Activated naive CD8-positive, alpha-beta T cell treated with anti-CD3 and anti-CD28 coated beads for 36 hours (primary cell): ENCODE measurements at regions not wholly inside any gene's neighbourhood (a gene's known extent, or its start where the extent isn't known, plus 50 kb on each side); places are given as distances from the start of the nearest gene placed in this dataset.

Source experiments
- DNase-seq: peaks from one replicate; pipeline ENCODE4 v3.0.0; 2021
- H3K27ac Mint-ChIP-seq: one replicate; pipeline ENCODE4 v1.8.0; 2022; ENCODE audit warnings: mild to moderate bottlenecking, moderate library complexity, mixed read lengths
- H3K27me3 Mint-ChIP-seq: one replicate; pipeline ENCODE4 v1.8.0; 2022; ENCODE audit warnings: mild to moderate bottlenecking, mixed read lengths
- H3K36me3 Mint-ChIP-seq: one replicate; pipeline ENCODE4 v1.8.0; 2021; ENCODE audit warnings: mild to moderate bottlenecking, mixed read lengths
- H3K4me1 Mint-ChIP-seq: one replicate; pipeline ENCODE4 v1.8.0; 2021; ENCODE audit warnings: mixed read lengths
- H3K4me3 Mint-ChIP-seq: one replicate; pipeline ENCODE4 v1.8.0; 2022; ENCODE audit warnings: mild to moderate bottlenecking, moderate library complexity, mixed read lengths
- H3K9me3 Mint-ChIP-seq: one replicate; pipeline ENCODE4 v1.8.0; 2022; ENCODE audit warnings: mixed read lengths

GRCh38 chr11:13062115-13062514, 53.0 kb downstream of the RASSF10 start:
- no peaks in the 10 kb centered on the region for H3K36me3 Mint-ChIP-seq
- no peak for DNase-seq
- no peak overlapping the region for H3K4me3 Mint-ChIP-seq
- peaks cover 5% of the 10 kb centered on the region for H3K27me3 Mint-ChIP-seq
- H3K4me1 Mint-ChIP-seq, result no peaks in the 10 kb centered on the region
- no peaks in the 10 kb centered on the region for H3K9me3 Mint-ChIP-seq
- H3K27ac Mint-ChIP-seq, result no peak overlapping the region

DNA sequence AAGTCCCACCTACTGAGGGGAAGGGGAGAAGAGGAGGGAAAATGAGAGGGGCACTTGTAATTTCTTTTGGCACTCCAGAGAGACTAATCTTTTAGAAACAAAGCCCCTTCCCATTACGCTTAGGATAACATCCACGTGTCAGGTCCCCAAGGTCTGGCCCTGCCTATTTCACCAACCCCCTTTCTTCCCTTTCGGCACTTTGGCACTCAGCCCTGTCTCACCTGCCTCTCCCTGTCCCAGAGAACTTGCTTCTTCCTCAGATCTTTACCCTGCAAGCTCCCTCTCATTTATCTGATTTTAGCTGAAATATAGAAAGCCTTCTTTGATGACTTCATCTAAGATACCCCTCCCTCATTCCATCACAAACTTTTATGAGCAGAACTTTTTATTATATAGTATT, 55.5 kb downstream of the RASSF10 start:
- no peak for DNase-seq
- Mint-ChIP-seq H3K4me3 (no peak overlapping the region), H3K27ac (no peak overlapping the region), H3K9me3 (no peaks in the 10 kb centered on the region), H3K27me3 (no peaks in the 10 kb centered on the region), H3K36me3 (no peaks in the 10 kb centered on the region), H3K4me1 (no peaks in the 10 kb centered on the region)

- H3K4me3 Mint-ChIP-seq, result no peak overlapping the region
- no peaks in the 10 kb centered on the region for H3K36me3 Mint-ChIP-seq
- no peaks in the 10 kb centered on the region for H3K27me3 Mint-ChIP-seq
- no peaks in the 10 kb centered on the region for H3K9me3 Mint-ChIP-seq
- H3K4me1 Mint-ChIP-seq, result no peaks in the 10 kb centered on the region
- no peak overlapping the region for H3K27ac Mint-ChIP-seq
- DNase-seq, result no peak
These were observed 56.2 kb downstream of the RASSF10 start for GRCh38 chr11:13065200-13065787.

DNA sequence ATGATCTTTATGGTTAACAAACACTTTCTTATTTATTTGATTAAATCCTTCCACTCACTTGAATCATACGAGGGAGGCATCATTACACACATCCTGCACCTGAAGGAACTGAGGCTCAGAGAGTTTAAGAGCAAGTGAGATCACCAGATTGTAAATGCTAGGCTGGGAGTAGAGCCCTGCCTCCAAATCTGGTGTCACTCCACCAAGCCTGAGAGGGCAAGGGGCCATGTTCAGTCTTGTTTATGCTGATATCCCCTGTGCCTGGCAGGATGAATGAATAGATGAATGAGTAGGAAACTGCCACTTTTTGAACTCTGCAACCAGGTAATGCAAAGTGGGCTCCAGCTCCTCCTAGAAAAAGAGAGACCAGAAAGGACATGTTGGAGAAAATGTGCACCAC, 59.1 kb downstream of the RASSF10 start:
- H3K27me3 Mint-ChIP-seq, result no peaks in the 10 kb centered on the region
- no peaks in the 10 kb centered on the region for H3K36me3 Mint-ChIP-seq
- H3K4me1 Mint-ChIP-seq, result no peaks in the 10 kb centered on the region
- H3K27ac Mint-ChIP-seq, result no peak overlapping the region
- no peak for DNase-seq
- no peak overlapping the region for H3K4me3 Mint-ChIP-seq
- H3K9me3 Mint-ChIP-seq, result no peaks in the 10 kb centered on the region

- Mint-ChIP-seq H3K27me3 (peaks cover 8% of the 10 kb centered on the region), H3K36me3 (no peaks in the 10 kb centered on the region), H3K4me3 (no peak overlapping the region), H3K9me3 (no peaks in the 10 kb centered on the region), H3K4me1 (no peaks in the 10 kb centered on the region), H3K27ac (no peak overlapping the region)
- no peak for DNase-seq
These were observed 64.2 kb downstream of the RASSF10 start for GRCh38 chr11:13073119-13073981.

DNA sequence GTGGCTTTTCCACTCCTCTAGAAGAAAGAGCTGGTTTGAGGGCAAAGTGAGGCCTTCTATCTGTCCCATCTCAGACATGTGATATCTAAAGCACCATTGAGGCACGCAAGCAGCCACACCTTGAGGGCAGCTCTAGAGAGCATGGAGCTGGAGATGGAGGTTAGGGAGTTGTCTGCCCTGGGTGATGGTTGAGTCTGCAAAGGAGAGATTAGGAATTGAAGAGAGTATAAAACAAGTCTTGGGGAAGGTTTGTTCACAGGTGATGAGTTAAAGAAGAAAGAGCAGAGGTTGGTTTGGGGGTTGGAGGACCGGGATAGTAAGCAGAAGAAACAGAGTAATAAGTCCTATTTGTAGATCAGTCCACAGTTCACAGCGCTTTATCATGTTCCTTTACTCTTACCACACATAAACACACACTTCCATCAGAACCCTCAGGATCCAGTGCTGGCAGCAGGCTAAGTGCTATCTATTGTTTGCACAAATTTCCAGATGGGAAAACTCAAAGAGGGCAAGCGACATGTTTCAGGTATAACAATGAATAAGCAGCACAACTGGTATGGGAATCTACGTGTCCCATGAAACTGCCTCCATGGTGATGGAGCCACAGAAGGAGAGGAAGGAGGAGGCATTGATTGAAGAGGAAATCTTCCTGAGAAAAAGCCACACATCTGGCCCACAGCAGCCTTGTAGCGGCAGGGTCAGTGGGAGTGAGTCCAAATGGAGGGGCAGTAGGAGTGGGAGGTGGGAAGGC, 65.8 kb downstream of the RASSF10 start:
- Mint-ChIP-seq H3K36me3 (no peaks in the 10 kb centered on the region), H3K4me3 (no peak overlapping the region), H3K4me1 (no peaks in the 10 kb centered on the region), H3K9me3 (no peaks in the 10 kb centered on the region), H3K27me3 (peaks cover 11% of the 10 kb centered on the region), H3K27ac (no peak overlapping the region)
- DNase-seq, result no peak

DNA sequence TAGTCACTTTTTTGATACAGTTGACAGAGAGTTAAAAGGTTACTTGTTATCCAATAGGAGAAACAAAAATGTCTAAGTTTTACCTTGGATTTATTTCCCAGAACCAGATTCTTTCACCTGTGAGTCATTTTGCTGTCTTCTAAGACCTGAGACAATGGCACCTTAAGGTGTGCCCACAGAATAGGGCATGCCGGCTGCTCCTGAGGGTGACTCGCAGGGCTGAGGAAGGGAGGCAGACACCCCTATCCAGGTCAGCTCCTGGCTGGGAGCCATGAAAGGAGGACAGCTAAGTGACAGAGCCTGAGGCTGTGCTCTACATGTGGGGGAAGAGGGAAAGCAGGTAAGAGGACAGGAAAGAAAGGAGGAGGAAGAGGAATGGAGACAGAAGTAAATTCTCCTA, 67.8 kb downstream of the RASSF10 start:
- H3K27ac Mint-ChIP-seq, result no peak overlapping the region
- no peaks in the 10 kb centered on the region for H3K9me3 Mint-ChIP-seq
- DNase-seq, result no peak
- H3K36me3 Mint-ChIP-seq, result no peaks in the 10 kb centered on the region
- peaks cover 11% of the 10 kb centered on the region for H3K27me3 Mint-ChIP-seq
- H3K4me3 Mint-ChIP-seq, result no peak overlapping the region
- no peaks in the 10 kb centered on the region for H3K4me1 Mint-ChIP-seq

- no peak overlapping the region for H3K4me3 Mint-ChIP-seq
- DNase-seq, result no peak
- peaks cover 19% of the 10 kb centered on the region for H3K27me3 Mint-ChIP-seq
- no peaks in the 10 kb centered on the region for H3K4me1 Mint-ChIP-seq
- no peak overlapping the region for H3K27ac Mint-ChIP-seq
- no peaks in the 10 kb centered on the region for H3K9me3 Mint-ChIP-seq
- no peaks in the 10 kb centered on the region for H3K36me3 Mint-ChIP-seq
These were observed 71.7 kb downstream of the RASSF10 start for GRCh38 chr11:13080861-13081260.

DNA sequence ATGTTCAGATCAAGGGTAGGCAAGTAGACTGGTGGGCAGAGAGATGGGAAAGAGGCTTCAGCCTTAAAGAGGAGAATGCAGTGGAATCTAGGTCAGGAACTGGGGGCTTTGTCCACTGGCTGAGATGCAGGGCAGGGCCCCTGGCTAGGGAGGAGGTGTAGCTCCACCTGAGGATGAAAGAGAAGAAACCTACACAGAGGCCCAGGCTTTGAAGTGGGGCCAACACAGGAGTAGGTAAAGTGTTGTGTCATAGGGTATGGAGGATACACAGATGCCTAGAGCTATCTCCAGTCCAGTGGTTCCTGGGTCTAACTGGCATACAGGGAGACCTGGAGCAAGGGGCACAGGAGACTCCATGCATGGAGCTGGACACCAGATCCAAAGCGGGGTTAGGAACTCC, 73.5 kb downstream of the RASSF10 start:
- Mint-ChIP-seq H3K36me3 (no peaks in the 10 kb centered on the region), H3K4me3 (no peak overlapping the region), H3K9me3 (no peaks in the 10 kb centered on the region), H3K27ac (no peak overlapping the region), H3K4me1 (no peaks in the 10 kb centered on the region), H3K27me3 (peaks cover 32% of the 10 kb centered on the region)
- no peak for DNase-seq

DNA sequence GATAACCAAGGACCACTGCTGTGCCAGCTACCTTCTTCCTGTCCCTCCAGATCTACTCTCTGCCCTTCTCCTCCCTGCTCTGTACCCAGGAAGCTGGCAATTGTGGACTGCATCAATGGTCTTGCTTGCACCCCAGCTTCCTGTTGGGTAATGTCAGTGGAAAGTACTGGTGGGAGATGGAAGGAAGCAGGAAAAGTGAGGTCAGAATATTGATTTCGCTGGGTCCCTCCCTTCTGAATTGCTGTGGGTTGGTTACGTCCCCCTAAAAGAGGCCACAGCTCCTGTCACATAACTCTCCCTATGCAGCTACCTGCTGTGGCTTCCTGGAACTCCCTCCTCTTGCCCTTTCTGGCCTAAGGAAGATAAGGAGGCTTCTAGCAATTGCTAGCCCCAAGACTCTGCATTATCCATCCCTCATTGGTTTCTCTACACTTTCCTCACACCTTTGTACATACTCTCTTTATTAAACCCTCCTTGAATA, 81.2 kb downstream of the RASSF10 start:
- H3K4me3 Mint-ChIP-seq, result no peak overlapping the region
- no peak for DNase-seq
- no peak overlapping the region for H3K27ac Mint-ChIP-seq
- no peaks in the 10 kb centered on the region for H3K4me1 Mint-ChIP-seq
- H3K9me3 Mint-ChIP-seq, result peaks cover 9% of the 10 kb centered on the region
- H3K27me3 Mint-ChIP-seq, result peaks cover 22% of the 10 kb centered on the region
- no peaks in the 10 kb centered on the region for H3K36me3 Mint-ChIP-seq

GRCh38 chr11:13091373-13091772, 82.3 kb downstream of the RASSF10 start:
- Mint-ChIP-seq H3K36me3 (no peaks in the 10 kb centered on the region), H3K4me3 (no peak overlapping the region), H3K27ac (no peak overlapping the region), H3K4me1 (no peaks in the 10 kb centered on the region), H3K9me3 (peaks cover 9% of the 10 kb centered on the region), H3K27me3 (peaks cover 15% of the 10 kb centered on the region)
- no peak for DNase-seq

DNA sequence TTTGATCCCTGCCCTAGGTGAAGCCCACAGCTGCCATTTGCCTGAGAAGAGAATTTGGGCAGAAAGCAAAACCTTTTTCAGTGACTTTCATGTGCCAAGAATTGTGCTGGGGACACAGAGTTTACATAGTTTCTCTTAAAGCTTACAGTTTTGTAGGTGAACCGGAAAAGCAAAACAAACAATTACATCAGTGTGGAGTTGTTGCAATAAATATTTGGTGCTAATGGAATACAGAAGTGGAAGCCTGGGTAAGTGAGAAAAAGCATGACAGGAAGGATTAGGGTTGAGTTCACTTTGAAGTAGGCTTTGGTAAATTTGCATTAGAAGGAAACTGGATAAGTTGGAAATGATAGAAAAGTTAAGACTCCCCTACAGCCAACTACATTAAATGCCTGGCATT, 82.7 kb downstream of the RASSF10 start:
- Mint-ChIP-seq H3K27ac (no peak overlapping the region), H3K4me3 (no peak overlapping the region), H3K4me1 (no peaks in the 10 kb centered on the region), H3K36me3 (no peaks in the 10 kb centered on the region), H3K9me3 (peaks cover 9% of the 10 kb centered on the region), H3K27me3 (peaks cover 10% of the 10 kb centered on the region)
- DNase-seq, result no peak

DNA sequence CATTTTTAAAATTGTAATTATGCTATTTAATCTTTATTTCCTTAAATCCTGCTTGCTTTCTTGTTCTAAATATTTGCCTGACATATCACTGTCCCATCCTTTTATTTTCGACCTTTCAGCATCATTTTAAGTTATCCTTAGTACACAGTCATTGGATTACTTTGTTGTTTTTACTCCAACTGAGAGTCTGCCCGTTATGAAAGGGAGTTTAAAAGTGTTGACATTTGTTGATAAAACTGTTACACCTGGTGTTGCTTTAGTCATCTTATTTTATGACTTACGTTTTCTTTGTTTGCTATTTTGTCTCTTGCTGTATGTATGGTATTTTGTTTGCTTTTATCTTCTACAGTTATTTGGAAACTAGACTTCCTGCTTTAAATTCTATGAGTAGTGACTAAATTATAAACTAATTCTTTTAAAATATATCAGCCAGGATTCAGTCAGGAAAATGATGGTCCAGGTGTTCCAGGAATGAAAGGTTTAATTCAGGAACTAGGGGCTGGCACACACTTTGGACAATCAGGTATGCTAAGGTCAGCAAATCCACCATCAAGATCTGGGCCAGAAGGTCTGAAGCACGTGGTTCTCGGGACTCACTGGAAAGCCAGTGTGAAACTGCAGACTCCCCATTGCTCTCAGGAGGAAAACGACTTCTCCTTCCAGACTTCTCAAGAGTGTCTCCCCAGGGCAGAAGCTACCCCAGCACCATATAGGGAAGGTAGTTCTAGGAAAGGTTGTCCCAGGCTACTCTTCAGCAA, 86.0 kb downstream of the RASSF10 start:
- Mint-ChIP-seq H3K9me3 (no peaks in the 10 kb centered on the region), H3K27me3 (peaks cover 14% of the 10 kb centered on the region), H3K27ac (no peak overlapping the region), H3K36me3 (no peaks in the 10 kb centered on the region), H3K4me3 (no peak overlapping the region), H3K4me1 (no peaks in the 10 kb centered on the region)
- no peak for DNase-seq

GRCh38 chr11:13098063-13098462, 88.9 kb downstream of the RASSF10 start:
- peaks cover 21% of the 10 kb centered on the region for H3K27me3 Mint-ChIP-seq
- H3K4me3 Mint-ChIP-seq, result no peak overlapping the region
- DNase-seq, result no peak
- no peaks in the 10 kb centered on the region for H3K9me3 Mint-ChIP-seq
- no peaks in the 10 kb centered on the region for H3K36me3 Mint-ChIP-seq
- H3K27ac Mint-ChIP-seq, result no peak overlapping the region
- H3K4me1 Mint-ChIP-seq, result no peaks in the 10 kb centered on the region
